HG03558 (cell line): ENCODE measurements at regions not wholly inside any gene's neighbourhood (a gene's known extent, or its start where the extent isn't known, plus 50 kb on each side); places are given as distances from the start of the nearest gene placed in this dataset.
"Not testable (repeated sequence)": the region's sequence is repeated elsewhere in the genome, so short reads cannot be mapped to it uniquely, and the experiment has no call there.

Source experiments
- ATAC-seq: cut with Tn5 transposase; IDR thresholded peaks from one replicate; pipeline ENCODE4 v1.9.1; 2021; ENCODE audit warnings: moderate number of reproducible peaks; ENCODE audit not compliant: unreplicated experiment; ENCODE audit errors: extremely low read depth

- ATAC-seq = no peak
Measured at GRCh38 chr12:75876832-75877762, 154.5 kb downstream of the PHLDA1 start.

GRCh38 chr12:75874441-75874840, 157.1 kb downstream of the PHLDA1 start:
- no peak for ATAC-seq

- no peak for ATAC-seq
Measured at GRCh38 chr12:75872762-75873161, 158.8 kb downstream of the PHLDA1 start.

- ATAC-seq = no peak
Measured at GRCh38 chr12:75870878-75871277, 160.7 kb downstream of the PHLDA1 start.

- ATAC-seq = no peak
Measured at GRCh38 chr12:75868501-75868900, 163.1 kb downstream of the PHLDA1 start.

GRCh38 chr12:75865315-75865714, 166.3 kb downstream of the PHLDA1 start:
- no peak for ATAC-seq

GRCh38 chr12:75864161-75864560, 167.4 kb downstream of the PHLDA1 start:
- ATAC-seq = no peak

GRCh38 chr12:75863533-75863932, 168.0 kb downstream of the PHLDA1 start:
- ATAC-seq = no peak

- ATAC-seq = no peak
Measured at GRCh38 chr12:75862692-75863471, 168.7 kb downstream of the PHLDA1 start.

GRCh38 chr12:75859868-75860267, 171.7 kb downstream of the PHLDA1 start:
- ATAC-seq = no peak

GRCh38 chr12:75856235-75856634, 175.3 kb downstream of the PHLDA1 start:
- ATAC-seq = no peak

GRCh38 chr12:75855360-75855759, 176.2 kb downstream of the PHLDA1 start:
- no peak for ATAC-seq

GRCh38 chr12:75854681-75855309, 176.8 kb downstream of the PHLDA1 start:
- ATAC-seq = no peak

- ATAC-seq = not testable (repeated sequence)
Measured at GRCh38 chr12:75854137-75854536, 177.4 kb downstream of the PHLDA1 start.

- no peak for ATAC-seq
Measured at GRCh38 chr12:75853626-75854025, 177.9 kb downstream of the PHLDA1 start.

- ATAC-seq = no peak
Measured at GRCh38 chr12:75852956-75853355, 178.6 kb downstream of the PHLDA1 start.

- ATAC-seq = no peak
Measured at GRCh38 chr12:75852143-75852542, 179.4 kb downstream of the PHLDA1 start.

- no peak for ATAC-seq
Measured at GRCh38 chr12:75850721-75851462, 180.7 kb downstream of the PHLDA1 start.

GRCh38 chr12:75848961-75849360, 182.6 kb downstream of the PHLDA1 start:
- ATAC-seq = no peak

GRCh38 chr12:75848431-75848925, 183.1 kb downstream of the PHLDA1 start:
- no peak for ATAC-seq
